ENCODE measurements at regions not wholly inside any gene's neighbourhood (a gene's known extent, or its start where the extent isn't known, plus 50 kb on each side); places are given as distances from the start of the nearest gene placed in this dataset.

DNA sequence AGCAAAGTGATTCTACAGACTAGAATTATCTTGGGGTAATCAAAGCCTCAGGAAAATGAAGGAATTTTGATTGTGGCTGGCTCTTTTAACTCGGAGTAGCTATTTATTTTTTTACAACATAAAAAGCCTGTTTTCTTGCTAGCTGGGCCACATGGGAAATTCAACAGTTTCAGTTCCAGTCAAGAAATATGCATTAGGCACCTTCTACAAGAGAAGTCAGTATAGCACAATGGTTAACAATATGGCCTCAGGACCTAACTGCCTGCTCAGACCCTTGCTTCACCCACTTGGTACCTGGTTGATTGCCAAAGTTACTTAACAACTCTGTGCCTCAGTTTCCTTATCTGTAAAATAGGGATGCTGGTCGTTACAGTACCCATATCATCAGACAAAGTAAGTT lies 586.2 kb downstream of the ZNF608 start:
- no peak for FAIRE-seq
- Histone ChIP-seq H3K27me3 (ENCODE audit: control insufficient read depth in 1 of 2, insufficient read depth in 2 of 2, low read length in 2 of 2) (no peaks in the 10 kb centered on the region), H3K36me3 (replicated peaks in 1 of 2; ENCODE audit: control insufficient read depth in 1 of 2, insufficient read depth in 2 of 2, low read length in 2 of 2) (no peaks in the 10 kb centered on the region), H3K9me3 (ENCODE audit: low read length) (no peaks in the 10 kb centered on the region), H3K4me3 (replicated peaks in 1 of 3; ENCODE audit: insufficient read depth in 1 of 3, low read depth in 2 of 3, low read length in 3 of 3) (no peak overlapping the region), H2AFZ (ENCODE audit: low read length) (no peak overlapping the region), H3K4me1 (ENCODE audit: insufficient read depth, low read length) (peaks cover 7% of the 10 kb centered on the region), H3K4me2 (ENCODE audit: low read depth, low read length) (no peak overlapping the region), H3K27ac (ENCODE audit: extremely low read length, insufficient read depth, low read length) (no peak overlapping the region), H3K79me2 (ENCODE audit: insufficient read depth, low read length) (no peaks in the 10 kb centered on the region), H3K9ac (ENCODE audit: insufficient read depth, low read depth, low read length) (no peak overlapping the region), H4K20me1 (ENCODE audit: insufficient read depth, low read length) (no peaks in the 10 kb centered on the region)
- ChIA-PET POLR2A (no interaction called here), CTCF (ENCODE audit: low intra/inter-chr PET ratio, low total read pairs) (no interaction called here)
- DNase-seq (ENCODE audit: low spot score), result no peak
- no TSS peak for BruUV-seq (replicated peaks)
- TF ChIP-seq THRA (CRISPR knock-in tag; IDR thresholded peaks at IDR 0.05; ENCODE audit: borderline replicate concordance), result no peak
- TF ChIP-seq, protein P1, sequence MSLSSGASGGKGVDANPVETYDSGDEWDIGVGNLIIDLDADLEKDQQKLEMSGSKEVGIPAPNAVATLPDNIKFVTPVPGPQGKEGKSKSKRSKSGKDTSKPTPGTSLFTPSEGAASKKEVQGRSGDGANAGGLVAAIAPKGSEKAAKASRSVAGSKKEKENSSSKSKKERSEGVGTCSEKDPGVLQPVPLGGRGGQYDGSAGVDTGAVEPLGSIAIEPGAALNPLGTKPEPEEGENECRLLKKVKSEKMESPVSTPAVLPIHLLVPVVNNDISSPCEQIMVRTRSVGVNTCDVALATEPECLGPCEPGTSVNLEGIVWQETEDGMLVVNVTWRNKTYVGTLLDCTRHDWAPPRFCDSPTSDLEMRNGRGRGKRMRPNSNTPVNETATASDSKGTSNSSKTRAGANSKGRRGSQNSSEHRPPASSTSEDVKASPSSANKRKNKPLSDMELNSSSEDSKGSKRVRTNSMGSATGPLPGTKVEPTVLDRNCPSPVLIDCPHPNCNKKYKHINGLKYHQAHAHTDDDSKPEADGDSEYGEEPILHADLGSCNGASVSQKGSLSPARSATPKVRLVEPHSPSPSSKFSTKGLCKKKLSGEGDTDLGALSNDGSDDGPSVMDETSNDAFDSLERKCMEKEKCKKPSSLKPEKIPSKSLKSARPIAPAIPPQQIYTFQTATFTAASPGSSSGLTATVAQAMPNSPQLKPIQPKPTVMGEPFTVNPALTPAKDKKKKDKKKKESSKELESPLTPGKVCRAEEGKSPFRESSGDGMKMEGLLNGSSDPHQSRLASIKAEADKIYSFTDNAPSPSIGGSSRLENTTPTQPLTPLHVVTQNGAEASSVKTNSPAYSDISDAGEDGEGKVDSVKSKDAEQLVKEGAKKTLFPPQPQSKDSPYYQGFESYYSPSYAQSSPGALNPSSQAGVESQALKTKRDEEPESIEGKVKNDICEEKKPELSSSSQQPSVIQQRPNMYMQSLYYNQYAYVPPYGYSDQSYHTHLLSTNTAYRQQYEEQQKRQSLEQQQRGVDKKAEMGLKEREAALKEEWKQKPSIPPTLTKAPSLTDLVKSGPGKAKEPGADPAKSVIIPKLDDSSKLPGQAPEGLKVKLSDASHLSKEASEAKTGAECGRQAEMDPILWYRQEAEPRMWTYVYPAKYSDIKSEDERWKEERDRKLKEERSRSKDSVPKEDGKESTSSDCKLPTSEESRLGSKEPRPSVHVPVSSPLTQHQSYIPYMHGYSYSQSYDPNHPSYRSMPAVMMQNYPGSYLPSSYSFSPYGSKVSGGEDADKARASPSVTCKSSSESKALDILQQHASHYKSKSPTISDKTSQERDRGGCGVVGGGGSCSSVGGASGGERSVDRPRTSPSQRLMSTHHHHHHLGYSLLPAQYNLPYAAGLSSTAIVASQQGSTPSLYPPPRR (CRISPR knock-in tag; IDR thresholded peaks at IDR 0.05; ENCODE audit: borderline replicate concordance), result no peak
- TF ChIP-seq ZFP90 (CRISPR knock-in tag; IDR thresholded peaks at IDR 0.05; ENCODE audit: borderline replicate concordance), result no peak
- no peak for TF ChIP-seq ZNF788 (CRISPR knock-in tag; IDR thresholded peaks at IDR 0.05; ENCODE audit: borderline replicate concordance)
- TF ChIP-seq ZBTB20 (CRISPR knock-in tag; IDR thresholded peaks at IDR 0.05; ENCODE audit: borderline replicate concordance, low read depth), result no peak
- no peak for TF ChIP-seq NFRKB (IDR thresholded peaks at IDR 0.05)
- no peak for TF ChIP-seq ZNF607 (CRISPR knock-in tag; IDR thresholded peaks at IDR 0.05; ENCODE audit: borderline replicate concordance)
- no peak for TF ChIP-seq ZNF83 (CRISPR knock-in tag; IDR thresholded peaks at IDR 0.05; ENCODE audit: borderline replicate concordance)
- in situ Hi-C loops (cut with HindIII; ENCODE audit: extremely low pct_ligation_motif_present, low pct_unique_long_range_greater_than_20kb), result no loop called here
- intact Hi-C loops (cut with micrococcal nuclease; ENCODE audit: unreplicated experiment), result no loop called here
- ATAC-seq, result no peak
- WGBS (ENCODE audit: low lambda C conversion rate), result 2% methylated on average over 2 of the region's 2 CpGs
